ENCODE measurements at regions not wholly inside any gene's neighbourhood (a gene's known extent, or its start where the extent isn't known, plus 50 kb on each side); places are given as distances from the start of the nearest gene placed in this dataset.

- no peak for DNase-seq (ENCODE audit: low read depth in 4 of 4, low spot score in 1 of 4)
These were observed 247.5 kb downstream of the SAMD5 start for GRCh38 chr6:147755999-147756398.

- DNase-seq (ENCODE audit: low read depth in 4 of 4, low spot score in 1 of 4): no peak
These were observed 248.4 kb downstream of the SAMD5 start for GRCh38 chr6:147756891-147757290.

GRCh38 chr6:147757291-147757690 is 248.8 kb downstream of the SAMD5 start:
- DNase-seq (ENCODE audit: low read depth in 4 of 4, low spot score in 1 of 4): no peak

GRCh38 chr6:147758303-147758702 is 249.8 kb downstream of the SAMD5 start:
- no peak for DNase-seq (ENCODE audit: low read depth in 4 of 4, low spot score in 1 of 4)

- no peak for DNase-seq (ENCODE audit: low read depth in 4 of 4, low spot score in 1 of 4)
These were observed 250.6 kb downstream of the SAMD5 start for GRCh38 chr6:147759093-147759492.

- no peak for DNase-seq (ENCODE audit: low read depth in 4 of 4, low spot score in 1 of 4)
These were observed 251.0 kb downstream of the SAMD5 start for GRCh38 chr6:147759536-147759935.

- no peak for DNase-seq (ENCODE audit: low read depth in 4 of 4, low spot score in 1 of 4)
These were observed 257.1 kb downstream of the SAMD5 start for GRCh38 chr6:147765541-147765940.

- no peak for DNase-seq (ENCODE audit: low read depth in 4 of 4, low spot score in 1 of 4)
These were observed 260.5 kb downstream of the SAMD5 start for GRCh38 chr6:147768969-147769368.

GRCh38 chr6:147769496-147770087 is 261.1 kb downstream of the SAMD5 start:
- DNase-seq (ENCODE audit: low read depth in 4 of 4, low spot score in 1 of 4): no peak

GRCh38 chr6:147770221-147770620 is 261.7 kb downstream of the SAMD5 start:
- DNase-seq (ENCODE audit: low read depth in 4 of 4, low spot score in 1 of 4): no peak

GRCh38 chr6:147772724-147773123 is 264.2 kb downstream of the SAMD5 start:
- DNase-seq (ENCODE audit: low read depth in 4 of 4, low spot score in 1 of 4): no peak

GRCh38 chr6:147774856-147775255 is 266.4 kb downstream of the SAMD5 start:
- DNase-seq (ENCODE audit: low read depth in 4 of 4, low spot score in 1 of 4): no peak

- DNase-seq (ENCODE audit: low read depth in 4 of 4, low spot score in 1 of 4): no peak
These were observed 268.2 kb downstream of the SAMD5 start for GRCh38 chr6:147776631-147777213.

- DNase-seq (ENCODE audit: low read depth in 4 of 4, low spot score in 1 of 4): no peak
These were observed 271.1 kb downstream of the SAMD5 start for GRCh38 chr6:147779624-147780023.

GRCh38 chr6:147782302-147782701 is 273.8 kb downstream of the SAMD5 start:
- no peak for DNase-seq (ENCODE audit: low read depth in 4 of 4, low spot score in 1 of 4)

- no peak for DNase-seq (ENCODE audit: low read depth in 4 of 4, low spot score in 1 of 4)
These were observed 275.9 kb downstream of the SAMD5 start for GRCh38 chr6:147784371-147784770.

- DNase-seq (ENCODE audit: low read depth in 4 of 4, low spot score in 1 of 4): no peak
These were observed 278.9 kb downstream of the SAMD5 start for GRCh38 chr6:147787417-147787816.

GRCh38 chr6:147789430-147789947 is 281.0 kb downstream of the SAMD5 start:
- DNase-seq (ENCODE audit: low read depth in 4 of 4, low spot score in 1 of 4): no peak

- DNase-seq (ENCODE audit: low read depth in 4 of 4, low spot score in 1 of 4): no peak
These were observed 285.6 kb downstream of the SAMD5 start for GRCh38 chr6:147793871-147794643.

GRCh38 chr6:147802459-147802858 is 294.0 kb downstream of the SAMD5 start:
- no peak for DNase-seq (ENCODE audit: low read depth in 4 of 4, low spot score in 1 of 4)

- no peak for DNase-seq (ENCODE audit: low read depth in 4 of 4, low spot score in 1 of 4)
These were observed 296.7 kb downstream of the SAMD5 start for GRCh38 chr6:147805155-147805554.

GRCh38 chr6:147806697-147807096 is 298.2 kb downstream of the SAMD5 start:
- no peak for DNase-seq (ENCODE audit: low read depth in 4 of 4, low spot score in 1 of 4)
